Mucosa of stomach (tissue), 1 donor: ENCODE measurements at regions not wholly inside any gene's neighbourhood (a gene's known extent, or its start where the extent isn't known, plus 50 kb on each side); places are given as distances from the start of the nearest gene placed in this dataset.

Experiments used
- H3K27me3 ChIP-seq: one replicate; pipeline ENCODE4 v1.7.0; 2013; ENCODE audit warnings: mild to moderate bottlenecking, low read length; ENCODE audit not compliant: control insufficient read depth, insufficient read depth
- H3K36me3 ChIP-seq: one replicate; pipeline ENCODE4 v1.7.0; 2013; ENCODE audit warnings: low read length; ENCODE audit not compliant: control insufficient read depth, insufficient read depth
- H3K4me1 ChIP-seq: one replicate; pipeline ENCODE4 v1.7.0; 2013; ENCODE audit warnings: mild to moderate bottlenecking, low read length; ENCODE audit not compliant: control insufficient read depth, insufficient read depth
- H3K4me3 ChIP-seq: one replicate; pipeline ENCODE4 v1.7.0; 2013; ENCODE audit warnings: low read length
- H3K9ac ChIP-seq: one replicate; pipeline ENCODE4 v1.7.0; 2013; ENCODE audit warnings: mild to moderate bottlenecking, low read length, moderate library complexity
- H3K9me3 ChIP-seq: one replicate; pipeline ENCODE4 v1.7.0; 2013; ENCODE audit warnings: mild to moderate bottlenecking, low read length, moderate library complexity; ENCODE audit not compliant: control insufficient read depth
- donor health status: Pancreatic carcinoma.

DNA sequence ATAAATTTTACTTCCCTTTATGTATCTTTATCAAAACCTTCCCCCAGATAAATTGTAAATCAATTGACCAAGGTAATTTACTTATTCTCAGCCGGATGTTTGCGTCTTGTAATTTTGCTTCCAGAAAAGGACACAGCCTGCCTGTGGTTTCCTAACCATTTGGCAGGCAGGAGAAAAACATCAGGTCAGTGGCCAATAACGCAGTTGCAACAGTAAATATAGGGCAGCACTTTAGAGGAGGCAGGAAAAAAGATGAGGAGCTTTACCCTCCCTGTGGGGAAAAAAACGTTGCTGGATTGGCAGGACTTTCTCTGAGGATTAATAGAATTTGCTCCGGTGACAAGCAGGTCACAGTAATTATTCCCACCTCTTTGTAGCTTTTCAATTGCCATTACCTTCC is 2618.1 kb downstream of the ARAP2 start:
- H3K9ac ChIP-seq: no peak overlapping the region
- H3K36me3 ChIP-seq: no peaks in the 10 kb centered on the region
- no peaks in the 10 kb centered on the region for H3K4me1 ChIP-seq
- no peak overlapping the region for H3K4me3 ChIP-seq
- H3K27me3 ChIP-seq: no peaks in the 10 kb centered on the region
- no peaks in the 10 kb centered on the region for H3K9me3 ChIP-seq

DNA sequence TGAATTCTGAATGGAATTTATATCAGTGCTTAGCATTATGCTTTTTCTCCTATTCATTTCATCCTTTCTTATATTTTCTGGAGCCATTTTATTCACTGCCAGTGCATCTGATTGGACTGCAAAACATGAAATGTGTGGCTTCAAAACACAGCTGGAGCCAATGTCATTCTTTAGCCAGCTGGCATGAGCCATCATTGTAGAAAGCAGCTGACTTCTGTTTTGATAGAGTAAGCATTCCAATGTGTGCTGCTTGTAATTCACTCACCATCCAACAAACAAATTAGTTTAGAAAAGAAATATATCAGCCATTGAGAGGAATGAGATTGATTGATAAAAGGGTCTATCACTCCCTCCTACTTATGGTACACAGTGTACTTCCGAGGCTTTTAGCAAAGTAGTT is 2616.0 kb downstream of the ARAP2 start:
- no peaks in the 10 kb centered on the region for H3K27me3 ChIP-seq
- no peaks in the 10 kb centered on the region for H3K9me3 ChIP-seq
- H3K9ac ChIP-seq: no peak overlapping the region
- no peaks in the 10 kb centered on the region for H3K36me3 ChIP-seq
- H3K4me3 ChIP-seq: no peak overlapping the region
- no peaks in the 10 kb centered on the region for H3K4me1 ChIP-seq

DNA sequence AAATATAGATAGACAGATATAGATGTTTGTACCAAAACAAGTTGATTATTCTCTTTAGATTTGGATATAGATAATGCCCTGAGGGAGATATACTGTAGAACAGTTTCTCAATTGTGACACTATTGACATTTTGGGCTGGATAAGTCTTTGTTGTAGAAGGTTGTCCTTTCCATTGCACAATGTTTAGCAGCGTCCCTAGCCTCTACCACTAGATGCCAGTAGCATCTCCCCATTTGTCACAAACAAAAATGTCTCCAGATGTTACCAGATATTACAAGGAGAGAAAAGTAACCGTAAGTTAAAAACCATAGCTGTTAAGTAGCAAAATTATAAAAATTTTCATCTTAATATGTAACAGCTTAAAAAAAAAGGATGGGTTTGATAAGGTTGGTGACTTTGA is 2595.3 kb downstream of the ARAP2 start:
- Histone ChIP-seq H3K36me3 (no peaks in the 10 kb centered on the region), H3K27me3 (no peaks in the 10 kb centered on the region), H3K4me3 (no peak overlapping the region), H3K9ac (no peak overlapping the region), H3K4me1 (no peaks in the 10 kb centered on the region), H3K9me3 (no peaks in the 10 kb centered on the region)

DNA sequence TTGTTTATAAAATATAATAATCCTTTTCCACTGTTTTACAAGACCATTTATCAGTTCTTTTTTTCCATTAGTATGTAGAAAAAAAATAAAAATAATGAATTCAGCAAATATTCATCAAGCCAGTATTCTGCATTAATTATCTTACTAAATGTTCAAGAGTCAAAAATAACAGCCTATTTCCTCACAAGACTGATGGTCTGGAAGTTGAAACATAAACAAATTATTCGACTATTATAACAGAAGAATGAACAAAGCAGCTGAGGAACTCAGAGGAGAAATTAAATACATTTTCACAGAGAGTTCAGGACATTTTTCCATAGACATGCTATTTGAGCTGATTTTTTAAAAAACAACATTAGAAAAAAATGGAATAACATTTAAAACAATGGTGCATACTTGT is 2594.8 kb downstream of the ARAP2 start:
- no peaks in the 10 kb centered on the region for H3K4me1 ChIP-seq
- no peaks in the 10 kb centered on the region for H3K36me3 ChIP-seq
- H3K4me3 ChIP-seq: no peak overlapping the region
- no peaks in the 10 kb centered on the region for H3K27me3 ChIP-seq
- no peak overlapping the region for H3K9ac ChIP-seq
- H3K9me3 ChIP-seq: no peaks in the 10 kb centered on the region

DNA sequence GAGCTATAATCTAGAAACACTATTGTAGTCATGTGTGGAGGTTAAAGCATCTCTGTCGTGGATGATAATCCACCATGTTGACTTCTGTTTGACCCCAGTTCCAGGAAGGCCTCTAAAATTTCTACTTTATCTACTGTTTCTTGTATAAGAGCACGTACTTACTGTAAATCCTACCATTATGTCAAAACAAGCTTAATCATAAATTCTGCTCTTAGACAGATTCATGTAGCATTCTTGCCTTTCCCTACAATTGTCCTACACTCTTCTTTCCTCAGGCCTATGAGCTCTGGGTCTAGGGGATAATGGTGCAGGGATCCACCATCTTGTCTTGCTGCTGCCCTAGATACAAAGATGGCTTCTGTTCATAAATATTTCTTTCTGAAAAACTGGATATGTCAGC is 2594.3 kb downstream of the ARAP2 start:
- H3K27me3 ChIP-seq: no peaks in the 10 kb centered on the region
- H3K4me1 ChIP-seq: no peaks in the 10 kb centered on the region
- H3K9ac ChIP-seq: no peak overlapping the region
- H3K9me3 ChIP-seq: no peaks in the 10 kb centered on the region
- H3K36me3 ChIP-seq: no peaks in the 10 kb centered on the region
- no peak overlapping the region for H3K4me3 ChIP-seq

DNA sequence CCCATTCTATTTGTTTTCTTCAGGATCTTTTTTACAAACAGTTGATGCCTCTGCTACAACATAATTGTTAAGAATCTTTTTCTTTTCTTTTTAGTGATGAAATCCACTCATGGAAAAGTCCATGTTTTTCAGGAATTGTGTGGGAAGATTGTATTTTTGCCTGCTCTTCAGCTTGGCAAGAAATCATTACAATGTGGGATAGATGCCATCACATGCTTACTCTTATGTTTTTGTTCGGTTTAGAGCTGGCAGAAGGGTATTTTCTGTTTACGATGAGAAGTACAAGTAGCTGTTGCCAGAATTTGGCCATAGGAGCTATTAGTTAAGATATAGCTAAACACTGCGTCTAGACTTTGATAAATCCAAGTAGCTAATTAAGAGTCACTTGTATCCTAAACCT is 2585.3 kb downstream of the ARAP2 start:
- Histone ChIP-seq H3K36me3 (no peaks in the 10 kb centered on the region), H3K27me3 (no peaks in the 10 kb centered on the region), H3K4me3 (no peak overlapping the region), H3K9ac (no peak overlapping the region), H3K9me3 (no peaks in the 10 kb centered on the region), H3K4me1 (no peaks in the 10 kb centered on the region)

DNA sequence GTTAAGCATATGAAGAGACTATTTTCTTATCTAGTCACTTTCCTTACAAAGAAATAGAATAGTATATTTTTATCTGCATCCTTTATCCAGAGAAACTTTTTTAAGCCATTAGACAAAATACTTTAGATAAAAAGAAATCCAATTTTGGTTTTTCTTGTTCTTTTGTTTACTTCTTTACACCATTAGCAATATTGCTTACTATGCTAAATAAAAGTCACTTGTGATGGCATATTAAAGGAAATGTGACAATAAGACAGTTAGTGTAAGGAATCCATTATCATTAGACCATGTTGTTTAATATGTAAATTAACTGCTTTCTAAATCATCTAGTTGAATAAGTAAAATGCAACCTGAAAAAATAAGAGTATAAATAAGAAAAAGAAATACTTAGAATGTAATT is 2582.7 kb downstream of the ARAP2 start:
- no peak overlapping the region for H3K9ac ChIP-seq
- H3K4me1 ChIP-seq: no peaks in the 10 kb centered on the region
- no peaks in the 10 kb centered on the region for H3K9me3 ChIP-seq
- H3K4me3 ChIP-seq: no peak overlapping the region
- no peaks in the 10 kb centered on the region for H3K36me3 ChIP-seq
- H3K27me3 ChIP-seq: no peaks in the 10 kb centered on the region

DNA sequence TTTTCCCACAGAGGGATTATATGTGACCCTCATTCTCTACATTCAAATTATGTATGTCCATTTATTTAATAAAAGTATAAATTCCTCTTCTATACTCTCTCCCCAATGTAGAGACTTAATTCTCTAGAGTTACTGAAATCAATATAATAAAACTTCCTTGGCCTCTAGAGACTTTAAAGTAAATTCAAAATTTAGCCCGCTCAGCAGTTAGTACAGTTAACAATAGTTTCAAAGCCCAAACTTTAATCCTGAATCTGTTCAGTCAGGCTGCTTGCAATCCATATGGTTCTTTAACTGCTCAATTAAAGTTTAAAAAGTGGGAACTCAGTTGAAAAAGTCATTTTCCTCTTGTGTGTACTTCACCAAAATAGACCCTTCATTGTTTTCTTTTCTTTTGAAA is 2558.4 kb downstream of the ARAP2 start:
- Histone ChIP-seq H3K9me3 (no peaks in the 10 kb centered on the region), H3K4me1 (no peaks in the 10 kb centered on the region), H3K27me3 (no peaks in the 10 kb centered on the region)

DNA sequence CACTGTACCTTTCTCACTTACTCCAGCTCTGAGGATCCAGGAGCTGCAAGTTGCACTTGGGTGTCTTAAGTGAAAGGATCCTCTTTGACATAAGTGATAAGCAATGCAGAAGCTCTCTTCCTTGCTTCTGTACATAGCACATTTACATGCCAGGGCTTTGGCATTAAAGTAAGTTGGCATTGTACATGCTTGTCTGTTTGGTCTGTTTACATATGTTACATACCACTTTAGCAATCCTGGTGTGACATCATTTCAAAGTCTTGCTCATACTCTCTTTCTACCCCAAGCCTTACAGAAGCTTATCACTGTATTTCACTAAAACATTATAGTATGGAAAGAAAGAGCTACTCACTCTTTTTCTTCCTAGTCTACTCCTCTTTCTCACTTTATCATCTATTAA is 2548.3 kb downstream of the ARAP2 start:
- H3K4me3 ChIP-seq: no peak overlapping the region
- H3K9ac ChIP-seq: no peak overlapping the region
- H3K9me3 ChIP-seq: no peaks in the 10 kb centered on the region
- H3K36me3 ChIP-seq: no peaks in the 10 kb centered on the region
- H3K27me3 ChIP-seq: no peaks in the 10 kb centered on the region
- H3K4me1 ChIP-seq: no peaks in the 10 kb centered on the region

More for the DNA sequence above, 2558.4 kb downstream of the ARAP2 start:
- H3K9ac ChIP-seq: no peak overlapping the region
- H3K4me3 ChIP-seq: no peak overlapping the region
- H3K36me3 ChIP-seq: no peaks in the 10 kb centered on the region

DNA sequence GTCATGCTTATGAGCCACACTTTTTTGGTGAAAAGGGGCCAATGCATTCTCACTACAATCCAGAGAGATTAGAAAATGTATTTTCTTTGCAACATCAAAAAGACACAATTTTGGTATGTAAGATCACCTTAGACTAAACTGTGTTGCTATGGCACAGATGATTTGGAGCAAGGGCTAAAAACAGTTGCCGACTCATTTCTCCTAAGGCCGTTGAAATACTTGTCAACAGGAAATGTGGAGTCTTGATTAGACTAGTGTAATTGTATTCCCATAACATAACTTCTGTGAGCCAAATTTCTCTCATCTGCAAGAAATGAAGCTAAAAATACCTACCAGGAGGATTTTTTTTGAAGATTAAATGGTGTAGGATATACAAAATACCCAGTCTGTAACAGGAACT is 2547.7 kb downstream of the ARAP2 start:
- Histone ChIP-seq H3K4me1 (no peaks in the 10 kb centered on the region), H3K36me3 (no peaks in the 10 kb centered on the region), H3K9ac (no peak overlapping the region), H3K4me3 (no peak overlapping the region), H3K27me3 (no peaks in the 10 kb centered on the region), H3K9me3 (no peaks in the 10 kb centered on the region)

DNA sequence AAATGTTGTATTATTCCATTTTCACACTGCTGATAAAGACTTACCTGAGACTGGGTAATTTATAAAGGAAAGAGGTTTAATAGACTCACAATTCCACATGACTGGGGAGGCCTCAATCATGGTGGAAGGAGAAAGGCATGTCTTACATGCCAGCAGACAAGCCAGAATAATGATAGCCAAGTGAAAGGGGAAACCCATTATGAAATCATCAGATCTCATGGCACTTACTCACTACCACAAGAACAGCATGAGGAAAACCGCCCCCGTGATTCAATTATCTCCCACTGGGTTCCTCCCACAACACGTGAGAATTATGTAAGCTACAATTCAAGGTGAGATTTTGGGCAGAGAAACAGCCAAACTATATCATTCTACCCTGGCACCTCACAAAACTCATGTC is 2535.1 kb downstream of the ARAP2 start:
- no peaks in the 10 kb centered on the region for H3K27me3 ChIP-seq
- no peaks in the 10 kb centered on the region for H3K36me3 ChIP-seq
- no peak overlapping the region for H3K4me3 ChIP-seq
- no peaks in the 10 kb centered on the region for H3K4me1 ChIP-seq
- H3K9me3 ChIP-seq: no peaks in the 10 kb centered on the region
- no peak overlapping the region for H3K9ac ChIP-seq

DNA sequence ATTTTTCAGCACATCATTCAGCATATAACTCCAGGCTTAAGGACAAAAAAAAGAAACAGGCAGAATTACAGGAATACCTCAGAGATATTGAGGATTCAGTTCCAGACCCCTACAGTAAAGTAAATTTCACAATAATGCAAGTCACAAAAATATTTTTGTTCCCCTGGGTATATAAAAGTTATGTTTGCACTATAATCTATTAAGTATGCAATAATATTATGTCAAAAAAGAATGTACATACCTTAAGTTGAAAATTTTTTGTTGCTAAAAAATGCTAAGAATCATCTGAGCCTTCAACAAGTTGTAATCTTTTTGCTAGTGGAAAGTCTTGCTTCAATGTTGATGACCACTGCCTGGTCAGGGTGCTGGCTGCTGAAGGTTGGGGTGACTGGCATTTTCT is 2532.5 kb downstream of the ARAP2 start:
- Histone ChIP-seq H3K9me3 (no peaks in the 10 kb centered on the region), H3K4me1 (no peaks in the 10 kb centered on the region), H3K4me3 (no peak overlapping the region), H3K27me3 (no peaks in the 10 kb centered on the region), H3K9ac (no peak overlapping the region), H3K36me3 (no peaks in the 10 kb centered on the region)

DNA sequence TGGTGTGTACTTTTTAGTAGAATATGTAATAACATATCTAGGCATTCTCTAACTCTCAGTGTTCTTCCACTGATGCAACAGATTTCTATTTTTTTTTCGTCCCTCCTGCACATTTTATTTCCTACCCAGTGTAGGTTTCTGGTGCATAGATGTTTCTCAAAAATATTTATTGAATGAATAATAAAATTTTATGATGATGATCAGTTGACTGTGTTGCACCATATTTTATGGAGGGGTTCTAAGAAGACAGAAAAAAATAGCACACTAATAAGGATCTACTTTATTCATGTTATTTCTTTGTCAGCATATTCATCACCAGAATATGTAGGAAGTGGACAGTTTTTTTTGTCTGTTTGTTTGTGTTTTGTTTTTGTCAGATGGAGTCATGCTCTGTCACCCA is 2529.3 kb downstream of the ARAP2 start:
- no peaks in the 10 kb centered on the region for H3K27me3 ChIP-seq
- H3K9me3 ChIP-seq: no peaks in the 10 kb centered on the region
- no peaks in the 10 kb centered on the region for H3K36me3 ChIP-seq
- no peak overlapping the region for H3K4me3 ChIP-seq
- no peaks in the 10 kb centered on the region for H3K4me1 ChIP-seq
- no peak overlapping the region for H3K9ac ChIP-seq
